Gastroesophageal sphincter (tissue), 4 donors: ENCODE measurements at regions not wholly inside any gene's neighbourhood (a gene's known extent, or its start where the extent isn't known, plus 50 kb on each side); places are given as distances from the start of the nearest gene placed in this dataset.

Experiments
- ATAC-seq: fragments of 150-250 bp; one replicate; pipeline ENCODE4 v1.9.1; 2016; ENCODE audit warnings: mild to moderate bottlenecking, moderate library complexity
- H3K27ac ChIP-seq, 4 donors: fragments of 200-600 bp; sonication (generic) in 3 of 4; 1 replicate in 3 of 4; 2 replicates in 1 of 4; pipeline ENCODE4 v1.5.1; 2016 to 2019
- H3K27me3 ChIP-seq: fragments of 200-600 bp; sonication (generic); one replicate; pipeline ENCODE4 v1.5.1; 2019
- H3K36me3 ChIP-seq, 2 donors: fragments of 200-600 bp; sonication (generic); one replicate each; pipeline ENCODE4 v1.5.1; 2019; ENCODE audit warnings: control low read depth in 1 of 2
- H3K4me1 ChIP-seq, 3 donors: fragments of 200-600 bp; sonication (generic); 1 replicate in 2 of 3; 2 replicates in 1 of 3; pipeline ENCODE4 v1.5.1; 2016 to 2019; ENCODE audit warnings: control low read depth in 2 of 3
- H3K4me3 ChIP-seq, 2 donors: fragments of 200-600 bp; sonication (generic); one replicate each; pipeline ENCODE4 v1.5.1; 2019; ENCODE audit warnings: mild to moderate bottlenecking in 1 of 2, moderate library complexity in 1 of 2
- H3K9me3 ChIP-seq, 3 donors: fragments of 200-600 bp; sonication (generic); one replicate each; pipeline ENCODE4 v1.5.1; 2017 to 2019; ENCODE audit warnings: control low read depth in 2 of 3
- EP300 ChIP-seq: sonication (generic); formaldehyde crosslinking; IDR thresholded peaks from one replicate; pipeline ENCODE4 v1.6.1; 2017; ENCODE audit warnings: antibody characterized with exemption, mild to moderate bottlenecking
- POLR2A ChIP-seq, 2 donors: fragments of 450-650 bp; IDR thresholded peaks; one replicate each; pipeline ENCODE4 v1.6.1; 2017; ENCODE audit warnings: antibody characterized with exemption in 2 of 2, mild to moderate bottlenecking in 2 of 2, moderate library complexity in 1 of 2
- POLR2AphosphoS5 ChIP-seq: sonication (generic); formaldehyde crosslinking; IDR thresholded peaks from one replicate; pipeline ENCODE4 v1.6.1; 2017; ENCODE audit warnings: antibody characterized with exemption
- WGBS, 2 donors: methylation state at CpG; one replicate each; pipeline ENCODE4 v1.1.5; 2018; ENCODE audit warnings: low coverage in 1 of 2; 5-methylcytosine and 5-hydroxymethylcytosine counted together
- TF ChIP-seq, protein P1 (sequence below), 4 experiments: fragments of 200-600 bp in 2 of 4; fragments of 450-650 bp in 2 of 4; sonication (generic) in 1 of 4; IDR thresholded peaks; one replicate each; pipeline ENCODE4 v1.5.1; 2017 to 2019; ENCODE audit warnings: antibody characterized with exemption in 4 of 4, mild to moderate bottlenecking in 2 of 4, moderate library complexity in 2 of 4

DNA sequence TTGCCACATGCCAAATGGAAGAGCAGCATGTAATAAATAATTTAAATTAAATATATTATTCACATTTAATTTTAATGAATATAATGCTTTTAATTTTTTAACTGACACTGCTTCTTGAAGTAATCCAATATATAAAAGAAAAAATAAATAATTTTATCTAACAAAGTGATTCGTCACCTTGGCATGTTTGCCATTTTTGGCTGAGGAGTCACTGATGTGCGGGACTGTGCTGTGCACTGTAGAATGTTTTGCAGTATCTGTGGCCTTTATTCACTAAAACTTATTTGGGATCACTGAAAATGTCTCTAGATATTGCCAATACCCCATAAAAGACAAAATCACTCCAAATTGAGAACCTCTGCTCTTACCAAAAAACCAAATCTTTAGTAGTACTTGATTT is 807.8 kb downstream of the BRINP3 start:
- TF ChIP-seq EP300 (no peak), POLR2AphosphoS5 (no peak), POLR2A (IDR thresholded peaks at IDR 0.05) (no peak)
- TF ChIP-seq, protein P1, sequence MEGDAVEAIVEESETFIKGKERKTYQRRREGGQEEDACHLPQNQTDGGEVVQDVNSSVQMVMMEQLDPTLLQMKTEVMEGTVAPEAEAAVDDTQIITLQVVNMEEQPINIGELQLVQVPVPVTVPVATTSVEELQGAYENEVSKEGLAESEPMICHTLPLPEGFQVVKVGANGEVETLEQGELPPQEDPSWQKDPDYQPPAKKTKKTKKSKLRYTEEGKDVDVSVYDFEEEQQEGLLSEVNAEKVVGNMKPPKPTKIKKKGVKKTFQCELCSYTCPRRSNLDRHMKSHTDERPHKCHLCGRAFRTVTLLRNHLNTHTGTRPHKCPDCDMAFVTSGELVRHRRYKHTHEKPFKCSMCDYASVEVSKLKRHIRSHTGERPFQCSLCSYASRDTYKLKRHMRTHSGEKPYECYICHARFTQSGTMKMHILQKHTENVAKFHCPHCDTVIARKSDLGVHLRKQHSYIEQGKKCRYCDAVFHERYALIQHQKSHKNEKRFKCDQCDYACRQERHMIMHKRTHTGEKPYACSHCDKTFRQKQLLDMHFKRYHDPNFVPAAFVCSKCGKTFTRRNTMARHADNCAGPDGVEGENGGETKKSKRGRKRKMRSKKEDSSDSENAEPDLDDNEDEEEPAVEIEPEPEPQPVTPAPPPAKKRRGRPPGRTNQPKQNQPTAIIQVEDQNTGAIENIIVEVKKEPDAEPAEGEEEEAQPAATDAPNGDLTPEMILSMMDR (IDR thresholded peaks at IDR 0.05): no peak
- Histone ChIP-seq H3K4me1 (no peaks in the 10 kb centered on the region), H3K4me3 (no peak overlapping the region), H3K27me3 (no peaks in the 10 kb centered on the region), H3K27ac (no peak overlapping the region), H3K36me3 (no peaks in the 10 kb centered on the region), H3K9me3 (no peaks in the 10 kb centered on the region)
- WGBS, 2 donors: 73 to 91% methylated on average over 2 of the region's 2 CpGs
- no peak for ATAC-seq

- no peaks in the 10 kb centered on the region for H3K9me3 ChIP-seq
- H3K4me1 ChIP-seq: no peaks in the 10 kb centered on the region
- no peak for ATAC-seq
- no peaks in the 10 kb centered on the region for H3K27me3 ChIP-seq
- no peak overlapping the region for H3K4me3 ChIP-seq
- TF ChIP-seq POLR2AphosphoS5: no peak
- no peak for TF ChIP-seq POLR2A (IDR thresholded peaks at IDR 0.05)
- TF ChIP-seq, protein P1 (IDR thresholded peaks at IDR 0.05): no peak
- no peak for TF ChIP-seq EP300
- no peaks in the 10 kb centered on the region for H3K36me3 ChIP-seq
- no peak overlapping the region for H3K27ac ChIP-seq
- 25 to 33% methylated on average over 2 of the region's 2 CpGs for WGBS, 2 donors
Observed at GRCh38 chr1:189673217-189673616, 804.4 kb downstream of the BRINP3 start.

DNA sequence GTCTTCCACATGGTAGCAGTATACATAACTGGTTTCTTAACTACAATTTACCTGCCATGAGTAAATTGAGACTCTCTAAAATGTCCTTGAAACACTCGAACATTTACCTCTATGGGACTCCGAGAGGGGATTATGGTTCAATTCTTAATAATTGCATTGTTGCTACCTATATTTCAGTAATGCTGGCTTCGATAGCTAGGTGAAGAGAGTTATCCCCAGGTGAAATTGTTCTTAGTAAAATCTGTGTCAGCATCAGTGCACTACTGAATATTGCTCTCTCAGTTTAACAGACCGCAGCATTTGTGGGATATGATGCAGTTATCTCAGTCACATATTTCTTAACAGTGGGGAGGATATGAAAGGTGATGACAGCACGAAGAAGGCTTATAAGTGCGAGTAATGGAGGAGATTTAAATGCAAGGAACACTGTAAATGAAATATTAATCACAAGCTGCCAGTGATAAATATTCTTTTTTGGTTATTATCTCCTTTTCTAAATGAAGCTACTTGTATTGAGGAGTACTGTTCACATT is 801.9 kb downstream of the BRINP3 start:
- H3K4me3 ChIP-seq: no peak overlapping the region
- no peaks in the 10 kb centered on the region for H3K9me3 ChIP-seq
- H3K27me3 ChIP-seq: no peaks in the 10 kb centered on the region
- no peak for ATAC-seq
- 70 to 89% methylated on average over 6 of the region's 6 CpGs for WGBS, 2 donors
- no peaks in the 10 kb centered on the region for H3K4me1 ChIP-seq
- H3K36me3 ChIP-seq: no peaks in the 10 kb centered on the region
- H3K27ac ChIP-seq: no peak overlapping the region
- TF ChIP-seq POLR2AphosphoS5 (no peak), POLR2A (IDR thresholded peaks at IDR 0.05) (no peak), EP300 (no peak)

- TF ChIP-seq, protein P1 (IDR thresholded peaks at IDR 0.05): no peak
- TF ChIP-seq EP300 (no peak), POLR2AphosphoS5 (no peak), POLR2A (IDR thresholded peaks at IDR 0.05) (no peak)
- WGBS, 2 donors: 90 to 95% methylated on average over 3 of the region's 3 CpGs
- Histone ChIP-seq H3K4me3 (no peak overlapping the region), H3K27me3 (no peaks in the 10 kb centered on the region), H3K27ac (no peak overlapping the region), H3K36me3 (no peaks in the 10 kb centered on the region), H3K9me3 (no peaks in the 10 kb centered on the region), H3K4me1 (no peaks in the 10 kb centered on the region)
- no peak for ATAC-seq
Observed at GRCh38 chr1:189678779-189679178, 798.9 kb downstream of the BRINP3 start.

GRCh38 chr1:189681252-189681919 is 796.3 kb downstream of the BRINP3 start:
- H3K4me3 ChIP-seq: no peak overlapping the region
- no peak for ATAC-seq

More at GRCh38 chr1:189681252-189681919, 796.3 kb downstream of the BRINP3 start:
- TF ChIP-seq EP300: no peak
- TF ChIP-seq, protein P1 (IDR thresholded peaks at IDR 0.05): no peak
- Histone ChIP-seq H3K27me3 (no peaks in the 10 kb centered on the region), H3K36me3 (no peaks in the 10 kb centered on the region), H3K27ac (no peak overlapping the region), H3K9me3 (no peaks in the 10 kb centered on the region), H3K4me1 (no peaks in the 10 kb centered on the region)
- 56 to 79% methylated on average over 3 of the region's 3 CpGs for WGBS, 2 donors
